HG03135 (cell line): ENCODE measurements at regions not wholly inside any gene's neighbourhood (a gene's known extent, or its start where the extent isn't known, plus 50 kb on each side); places are given as distances from the start of the nearest gene placed in this dataset.
"Not testable (repeated sequence)": the region's sequence is repeated elsewhere in the genome, so short reads cannot be mapped to it uniquely, and the experiment has no call there.

ENCODE experiments used
- ATAC-seq: cut with Tn5 transposase; IDR thresholded peaks from one replicate; pipeline ENCODE4 v1.9.1; 2021; ENCODE audit warnings: mild to moderate bottlenecking, moderate library complexity; ENCODE audit not compliant: unreplicated experiment

- no peak for ATAC-seq
Observed at GRCh38 chr9:86507212-86507630, 153.0 kb upstream of the TUT7 start.

GRCh38 chr9:86503942-86504341 lies 149.7 kb upstream of the TUT7 start:
- ATAC-seq = no peak

- ATAC-seq = no peak
Observed at GRCh38 chr9:86503314-86503713, 149.1 kb upstream of the TUT7 start.

GRCh38 chr9:86500667-86501435 lies 146.6 kb upstream of the TUT7 start:
- ATAC-seq = no peak

- no peak for ATAC-seq
Observed at GRCh38 chr9:86500031-86500430, 145.8 kb upstream of the TUT7 start.

GRCh38 chr9:86494644-86495111 lies 140.5 kb upstream of the TUT7 start:
- ATAC-seq = no peak

GRCh38 chr9:86491468-86492266 lies 137.5 kb upstream of the TUT7 start:
- ATAC-seq = no peak

GRCh38 chr9:86488794-86489193 lies 134.6 kb upstream of the TUT7 start:
- no peak for ATAC-seq

GRCh38 chr9:86488345-86488744 lies 134.1 kb upstream of the TUT7 start:
- ATAC-seq = no peak

GRCh38 chr9:86487838-86488233 lies 133.6 kb upstream of the TUT7 start:
- ATAC-seq = no peak

GRCh38 chr9:86486891-86487837 lies 133.0 kb upstream of the TUT7 start:
- no peak for ATAC-seq

GRCh38 chr9:86485359-86485758 lies 131.1 kb upstream of the TUT7 start:
- ATAC-seq = peak; percentile 68

- no peak for ATAC-seq
Observed at GRCh38 chr9:86483496-86483895, 129.3 kb upstream of the TUT7 start.

GRCh38 chr9:86481466-86481865 lies 127.3 kb upstream of the TUT7 start:
- no peak for ATAC-seq

- ATAC-seq = not testable (repeated sequence)
Observed at GRCh38 chr9:86475255-86475654, 121.0 kb upstream of the TUT7 start.

GRCh38 chr9:86471171-86471815 lies 117.1 kb upstream of the TUT7 start:
- no peak for ATAC-seq

GRCh38 chr9:86470326-86470725 lies 116.1 kb upstream of the TUT7 start:
- no peak for ATAC-seq

- no peak for ATAC-seq
Observed at GRCh38 chr9:86469476-86470250, 115.5 kb upstream of the TUT7 start.

- no peak for ATAC-seq
Observed at GRCh38 chr9:86464242-86464641, 110.0 kb upstream of the TUT7 start.
